ENCODE measurements at regions not wholly inside any gene's neighbourhood (a gene's known extent, or its start where the extent isn't known, plus 50 kb on each side); places are given as distances from the start of the nearest gene placed in this dataset.

DNA sequence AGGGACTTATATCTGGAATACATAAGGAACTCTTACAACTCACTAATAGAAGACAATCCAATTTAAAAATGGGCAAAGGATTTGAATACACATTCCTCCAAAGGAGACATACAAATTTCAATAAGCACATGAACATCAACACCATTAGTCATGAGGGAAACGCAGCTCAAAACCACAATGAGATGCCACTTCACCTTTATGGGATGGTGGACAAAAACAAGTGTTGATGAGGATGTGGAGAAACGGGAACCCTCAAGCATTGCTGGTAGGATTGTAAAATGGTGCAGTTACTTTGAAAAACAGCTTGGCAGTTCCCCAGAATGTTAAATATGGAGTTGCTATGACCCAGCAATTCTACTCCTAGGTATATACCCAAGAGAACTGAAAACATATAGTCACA, 72.7 kb upstream of the IER5L start:
- no peak for DNase-seq (ENCODE audit: extremely low read depth in 1 of 2, low read depth in 1 of 2)

DNA sequence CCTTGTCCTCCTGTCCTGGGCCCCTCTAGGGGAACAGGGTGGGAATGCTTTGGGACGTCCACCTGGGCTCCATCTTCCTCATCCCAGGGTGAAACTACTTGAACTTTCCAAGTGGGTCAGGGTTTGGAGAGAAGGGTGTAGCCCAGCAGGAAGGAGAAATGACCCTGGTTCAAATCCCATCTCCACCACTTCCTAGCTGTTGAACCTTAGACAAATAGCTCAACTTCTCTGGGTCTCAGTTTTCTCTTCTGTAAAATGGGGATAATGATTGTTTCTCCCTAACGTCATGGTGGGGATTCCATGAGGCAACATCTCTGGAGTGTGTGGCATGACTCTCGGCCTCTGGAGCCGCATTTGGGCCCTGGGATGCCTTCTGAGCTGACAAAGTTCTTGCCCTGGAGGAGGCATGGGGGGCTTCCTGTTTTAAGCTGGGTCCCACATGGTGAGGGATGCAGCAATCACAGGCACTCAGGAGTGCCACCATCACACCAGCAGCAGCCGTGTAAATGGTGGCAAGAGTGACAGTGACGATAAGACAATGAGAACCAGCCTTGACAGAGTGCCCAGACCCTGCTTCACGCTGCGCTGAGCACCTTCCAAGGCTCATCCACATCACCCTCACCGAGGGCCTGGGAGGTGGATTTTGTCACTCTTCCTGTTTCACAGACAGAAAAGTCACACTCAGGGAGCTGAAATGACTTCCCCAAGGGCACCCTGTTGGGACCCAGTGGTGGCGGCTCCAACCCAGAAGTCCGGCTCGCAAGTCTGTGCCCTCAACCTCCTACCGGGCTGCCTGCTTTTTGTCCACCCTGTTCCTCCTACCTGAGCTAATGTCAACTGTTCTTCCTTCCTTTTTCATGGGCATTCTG, 69.5 kb upstream of the IER5L start:
- no peak for DNase-seq (ENCODE audit: extremely low read depth in 1 of 2, low read depth in 1 of 2)

DNA sequence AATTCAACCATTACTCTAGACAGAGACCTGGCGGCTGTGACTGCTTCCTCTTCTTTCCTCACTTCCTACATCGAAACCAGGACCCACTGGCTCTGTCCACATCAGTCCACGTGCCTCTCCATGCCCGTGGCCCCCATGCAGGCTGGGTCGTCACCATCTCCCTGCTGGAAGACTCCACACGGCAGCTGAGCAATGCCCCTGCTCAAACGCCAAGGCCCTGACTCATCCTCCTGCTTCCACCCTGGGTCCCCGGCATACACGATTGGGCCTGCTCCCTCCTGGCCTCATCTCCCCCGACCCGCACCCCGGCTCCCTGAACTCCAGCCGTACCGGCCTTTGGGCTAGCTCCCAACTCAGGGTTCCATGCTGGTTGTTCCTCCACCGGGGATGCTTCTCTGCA, 67.2 kb upstream of the IER5L start:
- DNase-seq (ENCODE audit: extremely low read depth in 1 of 2, low read depth in 1 of 2), result no peak

DNA sequence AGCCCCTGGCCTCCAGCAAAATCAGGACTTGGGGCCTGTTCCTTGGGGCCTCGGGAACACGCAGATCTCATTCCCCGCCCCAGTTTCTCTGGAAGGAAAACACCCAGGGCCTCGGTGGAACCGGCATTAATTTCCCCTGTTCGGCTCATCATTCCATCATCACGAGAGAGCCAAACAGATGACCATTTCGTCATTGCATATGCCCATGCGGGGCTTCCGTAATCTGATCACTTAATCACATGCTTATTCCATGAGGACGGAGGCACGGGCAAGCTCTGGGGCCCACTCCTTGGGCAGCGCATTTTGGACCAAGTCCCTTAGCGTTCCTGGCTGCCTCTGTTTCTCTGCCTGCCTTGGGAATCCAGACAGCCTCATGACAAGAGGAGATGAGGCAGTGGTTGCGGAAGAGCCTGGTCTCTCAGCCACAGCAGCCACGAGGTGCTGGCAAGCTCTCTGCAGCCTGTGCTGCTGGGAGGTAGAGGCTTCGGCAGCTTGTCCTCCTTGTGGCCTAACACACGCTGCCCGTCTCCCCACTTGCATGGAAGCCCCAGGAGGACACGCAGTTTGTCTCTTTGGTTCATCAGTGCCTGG, 65.0 kb upstream of the IER5L start:
- DNase-seq (ENCODE audit: extremely low read depth in 1 of 2, low read depth in 1 of 2), result no peak

- DNase-seq (ENCODE audit: extremely low read depth in 1 of 2, low read depth in 1 of 2), result no peak
These were observed 64.3 kb upstream of the IER5L start for GRCh38 chr9:129242191-129242941.

- no peak for DNase-seq (ENCODE audit: extremely low read depth in 1 of 2, low read depth in 1 of 2)
These were observed 63.7 kb upstream of the IER5L start for GRCh38 chr9:129241725-129242124.

GRCh38 chr9:129240581-129241211, 62.6 kb upstream of the IER5L start:
- DNase-seq (ENCODE audit: extremely low read depth in 1 of 2, low read depth in 1 of 2), result no peak

DNA sequence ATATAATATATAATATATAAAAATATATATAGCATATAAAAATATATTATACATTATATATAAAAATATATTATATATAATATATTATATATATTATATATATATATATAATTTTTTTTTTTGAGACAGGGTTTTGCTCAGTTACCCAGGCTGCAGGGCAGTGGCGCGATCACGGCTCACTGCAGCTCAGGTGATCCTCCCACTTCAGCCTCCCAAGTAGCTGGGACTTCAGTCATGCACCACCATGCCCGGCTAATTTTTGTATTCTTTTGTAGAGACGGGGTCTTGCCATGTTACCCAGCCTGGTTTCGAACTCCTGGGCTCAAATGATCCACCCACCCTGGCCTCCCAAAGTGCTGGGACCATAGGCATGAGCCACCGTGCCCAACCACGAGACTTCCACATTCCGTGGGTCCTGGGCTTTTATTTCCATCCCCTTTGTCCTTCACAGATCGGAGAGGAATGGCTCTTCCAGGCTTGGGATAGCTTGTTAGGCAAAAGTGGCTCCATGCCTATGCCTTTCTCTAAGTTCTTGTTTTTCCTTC, 62.0 kb upstream of the IER5L start:
- DNase-seq (ENCODE audit: extremely low read depth in 1 of 2, low read depth in 1 of 2), result no peak

DNA sequence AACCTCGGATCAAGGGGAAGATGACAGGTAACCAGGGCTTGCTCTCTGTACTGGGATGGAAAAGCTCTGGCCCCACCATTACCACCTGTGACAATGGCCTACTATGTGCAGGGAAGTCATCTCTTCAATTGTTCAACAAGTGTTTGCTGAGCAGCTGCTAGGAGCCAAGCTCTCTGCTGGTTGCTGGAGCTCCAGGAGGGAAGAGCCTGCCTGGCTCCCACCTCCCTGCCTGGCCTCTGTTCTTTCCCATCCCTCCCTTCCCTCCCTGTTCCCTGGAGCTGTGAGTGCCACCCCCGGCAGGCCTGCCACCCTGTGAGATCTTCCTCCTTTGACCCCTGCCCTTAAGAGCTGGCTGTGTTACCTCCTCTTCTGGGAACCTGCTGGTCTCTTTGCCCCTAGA, 59.7 kb upstream of the IER5L start:
- no peak for DNase-seq (ENCODE audit: extremely low read depth in 1 of 2, low read depth in 1 of 2)

GRCh38 chr9:129237164-129237611, 59.1 kb upstream of the IER5L start:
- DNase-seq (ENCODE audit: extremely low read depth in 1 of 2, low read depth in 1 of 2), result peak; percentile 30

GRCh38 chr9:129236441-129237145, 58.5 kb upstream of the IER5L start:
- DNase-seq (ENCODE audit: extremely low read depth in 1 of 2, low read depth in 1 of 2), result no peak

DNA sequence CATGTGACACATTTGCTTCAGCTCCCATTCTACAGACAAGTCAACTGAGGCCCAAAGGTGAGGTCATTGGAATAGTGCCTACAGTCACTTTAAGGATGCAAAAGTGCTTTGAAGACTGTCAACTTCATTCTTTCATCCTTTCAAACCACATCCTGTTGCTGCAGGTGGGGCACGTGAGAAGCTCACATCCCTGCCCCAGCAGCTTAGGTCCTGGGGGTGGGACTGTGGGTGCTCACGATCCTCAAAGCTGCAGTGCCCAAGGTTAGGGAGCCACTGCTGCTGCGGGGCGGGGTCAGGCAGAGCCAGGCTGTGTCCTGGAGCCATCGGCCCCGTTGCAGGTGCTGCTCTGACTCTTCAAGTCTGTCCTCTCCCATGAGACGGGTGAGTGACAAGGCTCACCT, 57.9 kb upstream of the IER5L start:
- DNase-seq (ENCODE audit: extremely low read depth in 1 of 2, low read depth in 1 of 2), result peak; percentile 24 to 31

DNA sequence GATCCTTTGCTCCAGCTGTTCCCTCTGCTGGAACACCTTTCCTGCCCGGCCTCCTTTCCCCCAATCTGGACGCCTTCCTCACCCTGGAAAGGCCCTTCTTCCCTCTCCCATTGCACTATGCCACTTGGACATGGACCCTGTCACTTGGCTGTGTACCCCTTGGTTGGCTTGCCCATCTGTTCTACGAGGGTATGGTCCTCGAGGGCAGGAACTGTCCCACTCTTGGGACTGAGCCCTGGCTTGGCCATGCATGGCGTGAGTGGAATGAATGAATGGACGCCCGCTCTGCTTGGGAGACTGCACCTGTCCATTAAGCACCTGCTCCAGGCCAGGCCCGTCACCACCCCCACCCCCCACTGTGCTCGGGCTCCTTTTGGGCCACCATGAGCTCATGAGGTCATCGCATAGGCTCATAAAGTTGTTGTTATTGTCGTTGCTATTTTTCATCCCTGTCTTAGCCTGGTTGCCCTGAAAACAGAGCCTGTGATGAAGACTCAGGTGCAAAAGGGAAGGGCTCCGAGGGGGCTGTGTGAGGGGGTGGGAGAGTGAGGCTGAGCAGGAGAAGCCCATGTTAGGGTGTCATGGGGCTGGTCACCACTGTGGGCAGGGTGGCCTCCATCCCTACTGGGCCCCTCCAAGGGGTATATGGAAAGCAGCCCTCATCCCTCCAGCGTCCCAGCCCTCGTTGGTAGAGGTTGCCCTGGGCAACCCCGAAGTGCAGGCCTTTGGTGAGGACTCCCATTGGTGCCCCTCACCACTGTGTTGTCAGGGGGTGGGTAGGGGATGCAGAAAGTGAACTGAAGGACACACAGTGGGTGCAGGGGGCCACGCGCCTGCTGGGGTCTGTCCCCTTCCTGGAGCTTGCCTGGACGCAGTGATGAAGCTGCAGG, 57.2 kb upstream of the IER5L start:
- DNase-seq (ENCODE audit: extremely low read depth in 1 of 2, low read depth in 1 of 2), result no peak

DNA sequence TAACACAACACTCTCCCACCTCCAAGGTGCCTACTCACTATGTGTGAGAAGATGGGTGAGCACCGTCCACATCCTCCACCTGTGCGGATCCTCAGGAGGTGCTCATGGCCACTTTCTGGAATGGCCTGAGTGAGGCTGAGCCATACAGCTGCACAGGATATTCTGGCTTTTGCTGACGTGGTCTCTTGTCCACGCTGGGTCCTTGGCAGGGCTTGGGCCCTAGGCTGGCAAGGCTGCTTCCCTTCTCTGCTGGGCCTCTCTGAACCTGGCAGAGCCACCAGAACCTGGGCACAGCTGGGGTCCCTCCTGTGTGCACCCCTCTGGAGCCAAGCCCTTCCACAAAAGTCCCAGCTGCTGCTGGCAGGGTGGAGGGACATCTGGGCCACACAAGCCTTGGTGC, 56.4 kb upstream of the IER5L start:
- DNase-seq (ENCODE audit: extremely low read depth in 1 of 2, low read depth in 1 of 2), result no peak

DNA sequence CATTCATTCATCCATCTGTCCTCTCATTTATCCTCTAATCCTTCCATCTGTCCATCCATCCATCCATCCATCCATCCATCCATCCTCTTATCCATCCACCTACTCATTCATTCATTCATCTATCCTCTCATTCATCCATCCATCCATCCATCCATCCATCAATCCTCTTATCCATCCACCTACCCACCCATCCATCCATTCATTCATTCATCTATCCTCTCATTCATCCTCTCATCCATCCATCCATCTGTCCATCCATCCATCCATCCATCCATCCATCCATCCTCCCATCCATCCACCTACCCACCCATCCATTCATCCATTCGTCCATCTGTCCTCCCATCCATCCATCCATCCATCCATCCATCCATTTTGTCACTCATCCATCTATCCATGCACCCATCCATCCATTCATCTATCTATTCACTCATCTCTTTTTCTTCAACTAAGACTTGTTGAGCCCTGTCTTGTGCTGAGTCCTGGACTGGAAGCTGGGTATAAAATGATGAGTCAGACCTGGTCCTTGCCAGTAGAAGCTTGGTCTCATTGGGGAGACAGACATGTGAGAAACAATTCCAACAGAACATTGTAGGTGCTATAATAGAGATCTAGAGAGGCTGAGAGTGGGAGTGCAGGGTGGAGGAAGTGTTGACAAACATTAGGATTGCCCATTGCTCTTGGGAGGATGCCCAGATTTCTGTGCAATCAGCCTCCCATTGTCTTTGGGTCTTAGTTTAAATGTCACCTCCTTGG, 55.0 kb upstream of the IER5L start:
- DNase-seq (ENCODE audit: extremely low read depth in 1 of 2, low read depth in 1 of 2), result no peak

DNA sequence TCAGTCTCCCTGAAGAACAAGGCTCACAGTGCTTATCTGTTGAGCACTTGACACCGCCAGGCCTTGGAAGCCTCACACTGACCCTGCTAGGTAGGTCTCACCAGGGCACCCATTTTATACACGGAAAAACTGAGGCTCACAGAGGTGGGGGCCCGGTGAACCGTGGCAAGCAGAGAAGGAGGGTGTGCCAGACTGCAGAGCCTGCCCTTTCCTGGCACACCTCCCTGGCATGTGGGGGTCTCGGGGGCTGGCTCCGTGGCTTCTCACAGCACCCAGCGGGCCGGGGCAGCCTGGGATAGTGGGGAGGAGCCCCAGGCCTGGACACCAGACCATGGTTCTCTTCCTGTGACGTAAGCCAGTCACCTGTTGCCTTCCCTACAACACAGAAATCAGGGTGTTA, 53.7 kb upstream of the IER5L start:
- DNase-seq (ENCODE audit: extremely low read depth in 1 of 2, low read depth in 1 of 2), result no peak

GRCh38 chr9:129231022-129231739, 53.1 kb upstream of the IER5L start:
- no peak for DNase-seq (ENCODE audit: extremely low read depth in 1 of 2, low read depth in 1 of 2)

DNA sequence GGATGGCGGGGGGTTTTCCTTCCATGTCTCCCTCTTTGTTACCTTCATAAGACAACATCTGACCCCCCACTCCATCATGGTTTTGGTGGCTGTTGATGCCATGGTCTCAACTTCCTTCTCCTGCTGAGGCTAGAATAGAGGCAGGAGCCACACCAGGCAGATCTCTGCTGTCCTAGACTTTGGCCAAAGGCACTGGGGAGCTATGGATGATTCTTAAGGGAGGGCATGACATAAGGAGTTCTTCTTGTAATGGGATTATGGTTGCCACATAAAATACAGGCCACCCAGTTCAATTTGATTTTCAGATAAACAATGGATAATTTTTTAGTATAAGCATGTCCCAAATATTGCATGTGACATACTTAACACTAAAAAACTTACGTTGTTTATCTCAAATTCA, 52.2 kb upstream of the IER5L start:
- no peak for DNase-seq (ENCODE audit: extremely low read depth in 1 of 2, low read depth in 1 of 2)
